Right lobe of liver (tissue), 6 donors: ENCODE measurements at regions not wholly inside any gene's neighbourhood (a gene's known extent, or its start where the extent isn't known, plus 50 kb on each side); places are given as distances from the start of the nearest gene placed in this dataset.

Experiments used
- ATAC-seq, 4 donors: fragments of 200-7000 bp; cut with Tn5 transposase; one replicate each; pipeline ENCODE4 v1.9.1; 2020; ENCODE audit warnings: mild to moderate bottlenecking in 4 of 4, moderate library complexity in 4 of 4
- DNase-seq, 3 donors: peaks; one replicate each; pipeline ENCODE4 v3.0.0-alpha.2; 2020
- H3K27ac ChIP-seq, 3 donors: fragments of 200-600 bp; one replicate each; pipeline ENCODE4 v1.8.0; 2022
- H3K27me3 ChIP-seq, 2 donors: fragments of 200-600 bp; one replicate each; pipeline ENCODE4 v1.8.0; 2022
- H3K36me3 ChIP-seq, 4 donors: fragments of 200-600 bp; sonication (generic) in 1 of 4; one replicate each; pipeline versions ENCODE4 v1.5.1 to v1.8.0; 2017 to 2022; ENCODE audit warnings: control low read depth in 1 of 4
- H3K4me1 ChIP-seq, 4 donors: fragments of 200-600 bp; sonication (generic) in 1 of 4; one replicate each; pipeline versions ENCODE4 v1.5.1 to v1.8.0; 2017 to 2022; ENCODE audit warnings: control low read depth in 1 of 4
- H3K4me3 ChIP-seq, 3 donors: fragments of 200-600 bp; one replicate each; pipeline ENCODE4 v1.8.0; 2022
- H3K9me3 ChIP-seq, 4 donors: fragments of 200-600 bp; sonication (generic) in 1 of 4; one replicate each; pipeline versions ENCODE4 v1.5.1 to v1.8.0; 2017 to 2022; ENCODE audit warnings: control low read depth in 1 of 4
- POLR2A ChIP-seq: fragments of 450-650 bp; IDR thresholded peaks from one replicate; pipeline ENCODE4 v1.6.1; 2017; ENCODE audit warnings: antibody characterized with exemption, mild to moderate bottlenecking
- WGBS: methylation state at CpG from one replicate; pipeline ENCODE4 v1.1.6; 2018; ENCODE audit warnings: low coverage, low lambda C conversion rate; ENCODE audit not compliant: insufficient coverage; ENCODE audit errors: missing lambda C conversion rate; 5-methylcytosine and 5-hydroxymethylcytosine counted together
- intact Hi-C, 2 donors: fragments of 100-400 bp; cut with DNase I; formaldehyde crosslinking; loops; one replicate each; pipeline versions ENCODE4 v1.11.2 to v1.14.1; 2022
- TF ChIP-seq, protein P1 (sequence below), 4 donors: fragments of 200-600 bp in 3 of 4; fragments of 450-650 bp in 1 of 4; IDR thresholded peaks; one replicate each; pipeline versions ENCODE4 v1.5.1 to v1.8.0; 2016 to 2022; ENCODE audit warnings: antibody characterized with exemption in 4 of 4, mild to moderate bottlenecking in 2 of 4
- donor health status: DM: no; HTN: yes; CAD: no.
- donor health status: DM: no; HTN: no; CAD: no.
- donor health status: DM: no; HTN: no; CAD: no.
- donor health status: DM: no; HTN: yes; CAD: no.
- donor health status: DM: no; HTN: yes; CAD: no.

DNA sequence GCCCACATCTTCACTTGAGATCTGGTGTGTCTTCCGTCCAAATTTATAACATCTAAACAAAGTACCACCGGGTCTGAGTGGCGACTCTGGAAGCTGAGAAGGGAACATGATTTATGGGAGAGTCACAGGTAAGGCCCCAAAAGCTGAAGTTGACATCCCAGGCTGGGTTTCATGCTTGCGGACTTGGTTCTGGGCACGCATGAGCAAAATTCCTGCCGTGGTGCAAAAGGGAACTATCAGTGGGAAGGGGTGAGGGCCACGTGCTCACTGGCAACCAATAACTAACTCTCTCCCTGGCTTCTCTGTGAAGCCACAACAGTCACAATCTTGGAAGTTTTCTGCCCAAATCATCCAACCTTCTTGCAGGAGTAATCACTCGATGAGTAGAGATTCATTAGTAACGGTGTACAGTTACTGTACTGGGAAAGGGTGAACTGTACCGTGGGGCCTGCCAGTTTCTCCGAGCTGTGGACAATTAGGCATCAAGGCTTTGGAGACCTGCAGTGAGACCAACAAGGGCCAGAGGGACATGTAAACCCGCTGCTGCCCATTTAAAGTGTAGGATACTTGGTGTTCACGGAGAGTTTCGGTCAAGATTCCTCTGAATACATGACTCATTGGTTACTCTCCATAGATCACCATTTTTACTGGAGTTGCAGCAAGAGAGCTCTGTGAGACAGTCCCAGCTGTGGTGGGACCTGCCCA, 69.4 kb upstream of the ASB18 start:
- WGBS: 77% methylated on average over 10 of the region's 14 CpGs
- intact Hi-C loops: no loop called here
- Histone ChIP-seq H3K27ac (no peak overlapping the region), H3K27me3 (no peaks in the 10 kb centered on the region), H3K36me3 (no peaks in the 10 kb centered on the region), H3K4me3 (no peak overlapping the region), H3K4me1 (peaks cover 0 to 5% (median 0%) of the 10 kb centered on the region in 4 donors), H3K9me3 (no peaks in the 10 kb centered on the region)
- DNase-seq: no peak
- ATAC-seq: no peak
- TF ChIP-seq, protein P1, sequence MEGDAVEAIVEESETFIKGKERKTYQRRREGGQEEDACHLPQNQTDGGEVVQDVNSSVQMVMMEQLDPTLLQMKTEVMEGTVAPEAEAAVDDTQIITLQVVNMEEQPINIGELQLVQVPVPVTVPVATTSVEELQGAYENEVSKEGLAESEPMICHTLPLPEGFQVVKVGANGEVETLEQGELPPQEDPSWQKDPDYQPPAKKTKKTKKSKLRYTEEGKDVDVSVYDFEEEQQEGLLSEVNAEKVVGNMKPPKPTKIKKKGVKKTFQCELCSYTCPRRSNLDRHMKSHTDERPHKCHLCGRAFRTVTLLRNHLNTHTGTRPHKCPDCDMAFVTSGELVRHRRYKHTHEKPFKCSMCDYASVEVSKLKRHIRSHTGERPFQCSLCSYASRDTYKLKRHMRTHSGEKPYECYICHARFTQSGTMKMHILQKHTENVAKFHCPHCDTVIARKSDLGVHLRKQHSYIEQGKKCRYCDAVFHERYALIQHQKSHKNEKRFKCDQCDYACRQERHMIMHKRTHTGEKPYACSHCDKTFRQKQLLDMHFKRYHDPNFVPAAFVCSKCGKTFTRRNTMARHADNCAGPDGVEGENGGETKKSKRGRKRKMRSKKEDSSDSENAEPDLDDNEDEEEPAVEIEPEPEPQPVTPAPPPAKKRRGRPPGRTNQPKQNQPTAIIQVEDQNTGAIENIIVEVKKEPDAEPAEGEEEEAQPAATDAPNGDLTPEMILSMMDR (IDR thresholded peaks at IDR 0.05): no peak
- TF ChIP-seq POLR2A: no peak

DNA sequence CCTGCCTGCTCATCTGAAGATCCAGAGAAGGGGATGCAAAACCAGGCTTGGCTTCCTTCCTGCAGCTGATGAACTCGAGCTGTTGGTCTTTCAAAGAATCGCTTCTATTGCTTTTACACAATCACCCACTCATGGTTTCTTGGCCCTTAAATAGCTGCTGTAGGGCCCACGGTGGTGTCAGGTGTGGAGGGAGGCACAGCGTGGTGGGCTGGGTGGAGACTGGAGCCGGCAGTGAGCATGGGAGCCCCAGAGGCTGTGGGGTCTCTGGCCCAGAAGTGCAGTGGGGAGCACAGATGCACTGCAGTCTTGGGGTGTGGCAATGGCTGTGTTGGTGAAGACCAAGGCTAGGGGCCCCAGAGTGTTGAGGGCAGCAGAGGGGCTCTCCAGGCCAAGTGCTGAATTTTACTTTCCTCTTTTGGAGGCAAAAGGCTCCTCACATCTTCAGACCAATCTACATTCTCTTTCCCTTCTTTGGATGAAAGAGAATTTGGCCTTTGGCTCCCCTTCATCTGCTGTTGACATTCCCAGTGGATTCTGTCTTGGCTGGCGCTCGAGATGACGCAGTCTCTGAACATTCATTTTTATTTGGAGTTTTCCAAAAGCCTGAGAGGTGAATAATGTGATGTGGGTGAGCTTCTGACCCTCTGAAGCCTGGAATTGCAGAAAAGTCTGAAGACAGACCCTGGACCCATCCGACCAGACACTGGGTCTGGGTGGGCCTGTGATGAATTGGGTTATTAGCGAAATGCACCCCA, 70.1 kb upstream of the ASB18 start:
- no peak for ATAC-seq

DNA sequence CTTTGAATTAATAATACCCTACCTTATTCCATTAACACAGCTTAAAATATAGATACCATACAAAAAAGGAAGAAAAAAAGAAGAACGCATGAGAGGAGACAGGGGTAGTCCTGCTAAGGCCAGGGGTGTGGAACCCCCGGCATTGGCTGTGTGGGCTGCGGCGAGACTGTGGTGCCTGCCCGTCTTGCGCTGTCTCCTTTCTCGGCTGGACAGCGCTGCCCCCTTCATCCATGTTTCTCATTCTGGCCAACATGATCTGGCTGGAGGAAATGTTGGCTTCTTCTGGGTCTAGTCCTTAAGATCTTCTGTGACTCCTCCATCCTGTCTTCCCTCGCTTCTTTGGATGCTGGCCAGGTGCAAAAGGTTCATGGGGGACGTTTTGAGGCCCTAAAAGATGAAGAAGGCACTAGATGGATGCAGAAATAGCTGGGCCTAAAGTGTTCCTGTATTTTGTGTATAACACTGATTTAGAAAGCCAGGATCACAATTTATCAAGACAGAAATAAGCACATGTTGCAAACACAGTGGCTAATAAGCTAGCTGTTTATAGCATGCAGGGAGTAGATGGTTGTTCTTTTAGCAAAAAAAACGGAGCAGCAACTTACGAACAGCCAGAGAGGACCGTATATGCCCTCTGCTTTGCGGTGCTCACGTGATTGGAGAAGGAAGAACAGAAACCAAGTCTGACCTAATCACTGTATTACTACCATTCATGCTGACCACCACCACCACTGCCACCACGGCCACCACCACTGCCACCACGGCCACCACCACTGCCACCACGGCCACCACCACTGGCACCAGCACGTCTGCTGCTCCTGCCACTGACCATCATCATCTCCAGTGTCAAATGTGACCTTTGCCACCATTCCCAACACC, 71.7 kb upstream of the ASB18 start:
- TF ChIP-seq, protein P1 (IDR thresholded peaks at IDR 0.05): no peak
- no peak for TF ChIP-seq POLR2A
- H3K36me3 ChIP-seq: no peaks in the 10 kb centered on the region
- no peak overlapping the region for H3K4me3 ChIP-seq
- peaks cover 0 to 5% (median 0%) of the 10 kb centered on the region in 4 donors for H3K4me1 ChIP-seq
- no peaks in the 10 kb centered on the region for H3K27me3 ChIP-seq
- H3K27ac ChIP-seq: no peak overlapping the region
- intact Hi-C loops: no loop called here
- DNase-seq (no peak), ATAC-seq (no peak)
- H3K9me3 ChIP-seq: no peaks in the 10 kb centered on the region
- whole genome bisulfite sequencing: 59% methylated on average over 7 of the region's 19 CpGs

More for the DNA sequence above, 70.1 kb upstream of the ASB18 start:
- Histone ChIP-seq H3K27me3 (no peaks in the 10 kb centered on the region), H3K9me3 (no peaks in the 10 kb centered on the region), H3K4me1 (peaks cover 0 to 5% (median 0%) of the 10 kb centered on the region in 4 donors), H3K4me3 (no peak overlapping the region), H3K27ac (no peak overlapping the region), H3K36me3 (no peaks in the 10 kb centered on the region)
- TF ChIP-seq, protein P1 (IDR thresholded peaks at IDR 0.05): no peak
- TF ChIP-seq POLR2A: no peak
- DNase-seq: no peak
- intact Hi-C loops: no loop called here
- 59% methylated on average over 4 of the region's 10 CpGs for WGBS

DNA sequence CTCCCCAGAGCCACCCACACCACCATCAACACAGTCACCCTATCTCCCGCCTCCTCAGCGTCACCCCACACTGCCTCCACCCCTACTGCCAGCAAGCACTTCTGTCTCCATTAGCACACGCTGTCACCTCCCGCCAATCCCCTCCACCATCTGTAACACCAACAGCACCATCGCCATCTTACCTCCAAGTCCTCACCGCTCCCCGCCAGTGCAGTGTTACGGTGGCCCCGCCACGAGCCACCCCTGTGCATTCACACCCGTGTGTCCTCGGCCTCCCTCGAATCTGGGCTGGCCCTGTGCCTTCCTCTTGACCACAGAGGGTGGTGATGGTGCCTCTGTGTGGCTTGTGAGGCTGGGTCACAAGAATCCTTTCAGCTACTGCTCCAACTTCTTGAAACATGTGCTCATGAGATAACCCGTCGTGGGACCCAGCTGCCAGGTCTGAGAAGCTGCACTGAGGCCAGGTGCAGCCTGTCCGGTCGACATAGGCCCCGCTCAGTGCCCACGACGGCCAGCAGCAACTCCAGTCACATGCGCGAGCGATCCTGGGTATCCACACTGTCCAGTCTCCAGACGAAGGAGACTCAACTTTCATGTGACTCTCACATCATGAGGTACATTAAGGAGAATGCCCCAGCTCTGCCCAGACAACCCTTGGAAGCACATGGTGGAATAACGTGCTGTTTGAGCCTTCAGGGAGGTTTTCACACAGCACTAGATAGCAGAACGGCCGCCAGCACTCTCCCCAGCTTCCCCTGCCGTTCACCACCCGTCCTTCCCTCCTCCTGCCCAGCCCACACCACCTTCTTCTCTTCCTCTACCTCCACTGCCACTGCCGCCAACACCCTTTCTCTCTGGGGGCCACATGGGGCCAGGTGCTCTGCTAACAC, 72.6 kb upstream of the ASB18 start:
- Histone ChIP-seq H3K27ac (no peak overlapping the region), H3K9me3 (no peaks in the 10 kb centered on the region), H3K4me3 (no peak overlapping the region), H3K27me3 (no peaks in the 10 kb centered on the region), H3K4me1 (peaks cover 0 to 5% (median 0%) of the 10 kb centered on the region in 4 donors), H3K36me3 (no peaks in the 10 kb centered on the region)
- 89% methylated on average over 16 of the region's 30 CpGs for WGBS
- TF ChIP-seq, protein P1 (IDR thresholded peaks at IDR 0.05): no peak
- TF ChIP-seq POLR2A: no peak
- ATAC-seq: no peak
- DNase-seq: no peak
- intact Hi-C loops: no loop called here
